PFSK-1 (cell line): ENCODE measurements at regions not wholly inside any gene's neighbourhood (a gene's known extent, or its start where the extent isn't known, plus 50 kb on each side); places are given as distances from the start of the nearest gene placed in this dataset.

Experiments used
- POLR2AphosphoS5 ChIP-seq: IDR thresholded peaks from 2 replicates; pipeline ENCODE4 v1.6.1; 2012; ENCODE audit warnings: low read depth, mild to moderate bottlenecking, control low read depth, low read length, moderate library complexity
- TAF1 ChIP-seq: IDR thresholded peaks from 2 replicates; pipeline ENCODE4 v1.6.1; 2012; ENCODE audit warnings: low read length, control low read depth, borderline replicate concordance; ENCODE audit not compliant: insufficient read depth

GRCh38 chr1:69256036-69256435 is 311.7 kb upstream of the LRRC7 start:
- no peak for TF ChIP-seq POLR2AphosphoS5
- no peak for TF ChIP-seq TAF1
